HL-60 (cell line): ENCODE measurements at regions not wholly inside any gene's neighbourhood (a gene's known extent, or its start where the extent isn't known, plus 50 kb on each side); places are given as distances from the start of the nearest gene placed in this dataset.

Experiments
- CTCF ChIP-seq: IDR thresholded peaks from one replicate; pipeline ENCODE4 v1.5.1; 2011; ENCODE audit warnings: low read length, control low read depth, inconsistent platforms; ENCODE audit not compliant: insufficient read depth
- GABPA ChIP-seq: IDR thresholded peaks from 2 replicates; pipeline ENCODE4 v1.6.1; 2012; ENCODE audit warnings: low read depth
- POLR2AphosphoS5 ChIP-seq: IDR thresholded peaks from 2 replicates; pipeline ENCODE4 v1.6.1; 2012; ENCODE audit warnings: low read depth
- REST ChIP-seq: IDR thresholded peaks from 2 replicates; pipeline ENCODE4 v1.6.1; 2012; ENCODE audit warnings: low read depth; ENCODE audit not compliant: insufficient replicate concordance
- SPI1 ChIP-seq: IDR thresholded peaks from 2 replicates; pipeline ENCODE4 v1.6.1; 2012; ENCODE audit warnings: low read depth, mild to moderate bottlenecking, borderline replicate concordance

DNA sequence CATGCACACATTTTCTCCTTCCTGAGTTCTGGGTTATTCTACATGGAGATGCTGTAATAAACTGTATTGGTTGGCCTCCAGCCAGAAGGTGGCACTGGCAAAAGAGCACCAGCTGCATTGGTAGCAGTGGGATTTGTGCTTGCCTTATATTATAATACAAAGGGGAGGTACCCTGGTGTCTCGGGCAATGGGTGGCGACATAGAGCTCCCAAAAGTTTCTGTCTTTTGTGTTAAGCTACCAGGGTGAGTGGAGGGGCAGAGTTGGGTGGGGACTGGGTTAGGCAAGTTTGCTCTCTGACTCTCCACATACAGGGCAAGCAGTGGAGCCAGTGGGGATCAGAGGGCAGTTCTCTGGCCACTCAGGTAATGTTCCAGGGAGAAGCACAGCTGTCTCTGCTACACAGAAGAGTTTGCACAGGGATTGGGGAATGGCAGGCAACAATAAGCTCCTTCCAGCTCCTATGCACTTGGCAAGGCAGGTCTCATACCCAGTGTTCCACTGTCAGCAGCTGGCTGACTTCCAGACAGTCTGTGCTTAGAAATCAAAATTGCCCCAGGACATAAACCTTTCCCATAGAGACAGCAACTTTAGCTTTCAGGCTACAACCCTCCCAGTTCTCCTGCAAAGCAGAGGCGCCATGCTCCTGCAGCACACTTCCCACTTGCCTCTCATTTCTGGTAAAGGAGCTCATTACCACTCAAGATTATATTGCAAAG lies 463.9 kb upstream of the PCDH7 start:
- TF ChIP-seq CTCF (no peak), POLR2AphosphoS5 (no peak), GABPA (no peak), REST (no peak), SPI1 (no peak)
